ENCODE measurements at regions not wholly inside any gene's neighbourhood (a gene's known extent, or its start where the extent isn't known, plus 50 kb on each side); places are given as distances from the start of the nearest gene placed in this dataset.

DNA sequence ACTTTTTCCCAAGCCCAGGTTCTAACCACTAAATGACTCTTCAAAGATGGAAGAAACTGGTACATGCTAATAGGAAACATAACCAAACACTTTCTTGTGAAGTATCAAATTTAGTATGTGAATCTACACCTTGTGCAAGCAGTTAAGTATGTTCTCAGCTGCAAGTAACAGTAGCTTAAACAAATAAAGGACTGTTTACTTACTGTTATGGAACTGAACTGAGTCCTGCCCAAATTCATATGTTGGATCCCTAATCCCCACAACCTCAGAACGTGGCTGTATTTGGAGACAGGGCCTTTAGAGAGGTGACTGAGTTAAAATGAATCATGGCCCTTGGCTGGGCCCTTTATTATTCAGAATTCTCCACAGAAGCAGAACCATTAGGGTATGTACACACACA is 178.7 kb downstream of the KDR start:
- TF ChIP-seq EZH2 (IDR thresholded peaks at IDR 0.05; ENCODE audit: borderline replicate concordance, low read depth, low read length, severe bottlenecking): no peak
- TF ChIP-seq, protein P1, sequence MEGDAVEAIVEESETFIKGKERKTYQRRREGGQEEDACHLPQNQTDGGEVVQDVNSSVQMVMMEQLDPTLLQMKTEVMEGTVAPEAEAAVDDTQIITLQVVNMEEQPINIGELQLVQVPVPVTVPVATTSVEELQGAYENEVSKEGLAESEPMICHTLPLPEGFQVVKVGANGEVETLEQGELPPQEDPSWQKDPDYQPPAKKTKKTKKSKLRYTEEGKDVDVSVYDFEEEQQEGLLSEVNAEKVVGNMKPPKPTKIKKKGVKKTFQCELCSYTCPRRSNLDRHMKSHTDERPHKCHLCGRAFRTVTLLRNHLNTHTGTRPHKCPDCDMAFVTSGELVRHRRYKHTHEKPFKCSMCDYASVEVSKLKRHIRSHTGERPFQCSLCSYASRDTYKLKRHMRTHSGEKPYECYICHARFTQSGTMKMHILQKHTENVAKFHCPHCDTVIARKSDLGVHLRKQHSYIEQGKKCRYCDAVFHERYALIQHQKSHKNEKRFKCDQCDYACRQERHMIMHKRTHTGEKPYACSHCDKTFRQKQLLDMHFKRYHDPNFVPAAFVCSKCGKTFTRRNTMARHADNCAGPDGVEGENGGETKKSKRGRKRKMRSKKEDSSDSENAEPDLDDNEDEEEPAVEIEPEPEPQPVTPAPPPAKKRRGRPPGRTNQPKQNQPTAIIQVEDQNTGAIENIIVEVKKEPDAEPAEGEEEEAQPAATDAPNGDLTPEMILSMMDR (IDR thresholded peaks at IDR 0.05; ENCODE audit: borderline replicate concordance, extremely low read depth, low read length, poor library complexity, severe bottlenecking): no peak
- Histone ChIP-seq H3K27ac (ENCODE audit: low read length) (no peak overlapping the region), H3K27me3 (ENCODE audit: insufficient read depth, low read length, poor library complexity) (no peaks in the 10 kb centered on the region), H3K4me2 (ENCODE audit: insufficient read depth, low read length) (no peak overlapping the region), H2AFZ (ENCODE audit: low read depth, low read length) (no peak overlapping the region), H3K4me1 (ENCODE audit: insufficient read depth, low read length) (no peaks in the 10 kb centered on the region), H3K79me2 (ENCODE audit: insufficient read depth, low read length) (no peaks in the 10 kb centered on the region), H3K4me3 (ENCODE audit: low read depth in 1 of 2, low read length in 2 of 2) (no peak overlapping the region), H3K9ac (ENCODE audit: low read depth, low read length) (no peak overlapping the region), H4K20me1 (ENCODE audit: insufficient read depth, low read length) (no peaks in the 10 kb centered on the region), H3K36me3 (ENCODE audit: insufficient read depth, low read length) (no peaks in the 10 kb centered on the region), H3K9me3 (ENCODE audit: insufficient read depth, low read length, severe bottlenecking) (no peaks in the 10 kb centered on the region)
- DNase-seq: no peak
- ATAC-seq (ENCODE audit: insufficient read depth, low read depth): no peak

DNA sequence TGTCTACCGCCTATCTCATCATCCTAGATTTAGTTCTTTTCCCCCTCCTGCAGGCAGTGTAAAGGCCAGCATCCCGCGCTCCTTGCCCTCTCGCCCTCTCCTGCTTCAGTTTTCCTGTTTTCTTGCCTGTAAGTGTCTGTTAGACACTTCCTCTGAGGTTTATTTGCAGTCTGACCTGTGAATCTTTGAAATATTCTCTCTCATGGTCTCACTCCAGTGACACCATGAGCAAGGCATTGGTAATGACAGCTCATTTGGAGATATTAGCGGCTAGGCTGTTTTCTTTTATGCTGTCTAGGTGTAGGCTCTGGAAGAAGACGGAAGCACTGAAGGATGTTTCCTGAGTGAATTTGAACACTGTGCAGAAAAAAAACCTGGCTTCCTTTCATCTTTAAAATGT is 179.6 kb downstream of the KDR start:
- no peaks in the 10 kb centered on the region for H3K9me3 ChIP-seq (ENCODE audit: insufficient read depth, low read length, severe bottlenecking)
- ATAC-seq (ENCODE audit: insufficient read depth, low read depth) (no peak), DNase-seq (no peak)

DNA sequence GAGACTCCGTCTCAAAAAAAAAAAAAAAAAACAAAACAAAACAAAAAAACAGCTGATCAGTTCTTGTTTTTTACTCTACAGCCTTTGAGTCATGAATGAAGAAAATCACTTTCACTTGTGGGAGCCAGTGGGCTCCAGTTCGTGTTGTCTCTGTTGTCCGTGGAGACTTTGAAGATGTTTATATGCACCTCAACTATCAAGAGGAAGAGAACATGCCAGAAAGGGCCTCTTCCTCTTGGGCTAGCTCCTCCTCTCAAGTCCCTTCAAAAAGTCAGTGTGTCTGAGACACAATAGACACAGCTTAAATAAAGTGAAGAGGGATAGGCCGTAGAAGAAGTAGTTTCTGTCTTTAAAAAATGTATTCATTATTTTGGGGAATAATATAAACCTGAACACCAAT is 182.7 kb downstream of the KDR start:
- H3K9me3 ChIP-seq (ENCODE audit: insufficient read depth, low read length, severe bottlenecking): no peaks in the 10 kb centered on the region
- TF ChIP-seq, protein P1 (IDR thresholded peaks at IDR 0.05; ENCODE audit: borderline replicate concordance, extremely low read depth, low read length, poor library complexity, severe bottlenecking): no peak
- TF ChIP-seq EZH2 (IDR thresholded peaks at IDR 0.05; ENCODE audit: borderline replicate concordance, low read depth, low read length, severe bottlenecking): no peak

More for the DNA sequence above, 179.6 kb downstream of the KDR start:
- Histone ChIP-seq H3K4me1 (ENCODE audit: insufficient read depth, low read length) (no peaks in the 10 kb centered on the region), H2AFZ (ENCODE audit: low read depth, low read length) (no peak overlapping the region), H3K9ac (ENCODE audit: low read depth, low read length) (no peak overlapping the region), H3K27ac (ENCODE audit: low read length) (no peak overlapping the region), H3K4me3 (ENCODE audit: low read depth in 1 of 2, low read length in 2 of 2) (no peak overlapping the region), H3K4me2 (ENCODE audit: insufficient read depth, low read length) (no peak overlapping the region), H3K36me3 (ENCODE audit: insufficient read depth, low read length) (no peaks in the 10 kb centered on the region), H3K79me2 (ENCODE audit: insufficient read depth, low read length) (no peaks in the 10 kb centered on the region), H4K20me1 (ENCODE audit: insufficient read depth, low read length) (no peaks in the 10 kb centered on the region), H3K27me3 (ENCODE audit: insufficient read depth, low read length, poor library complexity) (no peaks in the 10 kb centered on the region)
- TF ChIP-seq EZH2 (IDR thresholded peaks at IDR 0.05; ENCODE audit: borderline replicate concordance, low read depth, low read length, severe bottlenecking): no peak
- TF ChIP-seq, protein P1 (IDR thresholded peaks at IDR 0.05; ENCODE audit: borderline replicate concordance, extremely low read depth, low read length, poor library complexity, severe bottlenecking): no peak

More for the DNA sequence above, 182.7 kb downstream of the KDR start:
- ATAC-seq (ENCODE audit: insufficient read depth, low read depth) (0 out of 3 replicates have a peak, but pooled peaks have one; percentile 22), DNase-seq (no peak)
- no peaks in the 10 kb centered on the region for H3K79me2 ChIP-seq (ENCODE audit: insufficient read depth, low read length)
- H3K27me3 ChIP-seq (ENCODE audit: insufficient read depth, low read length, poor library complexity): no peaks in the 10 kb centered on the region
- no peak overlapping the region for H2AFZ ChIP-seq (ENCODE audit: low read depth, low read length)
- H3K9ac ChIP-seq (ENCODE audit: low read depth, low read length): no peak overlapping the region
- H3K4me3 ChIP-seq (ENCODE audit: low read depth in 1 of 2, low read length in 2 of 2): no peak overlapping the region
- H3K36me3 ChIP-seq (ENCODE audit: insufficient read depth, low read length): no peaks in the 10 kb centered on the region
- H3K4me2 ChIP-seq (ENCODE audit: insufficient read depth, low read length): no peak overlapping the region
- no peak overlapping the region for H3K27ac ChIP-seq (ENCODE audit: low read length)
- no peaks in the 10 kb centered on the region for H4K20me1 ChIP-seq (ENCODE audit: insufficient read depth, low read length)
- H3K4me1 ChIP-seq (ENCODE audit: insufficient read depth, low read length): no peaks in the 10 kb centered on the region
